Neural crest cell (in vitro differentiated cells): ENCODE measurements at regions not wholly inside any gene's neighbourhood (a gene's known extent, or its start where the extent isn't known, plus 50 kb on each side); places are given as distances from the start of the nearest gene placed in this dataset.

Experiments used
- DNase-seq: peaks from one replicate; pipeline ENCODE4 v3.0.0; 2021; ENCODE audit warnings: low read depth, mixed read lengths, low spot score
- H3K27ac Mint-ChIP-seq: one replicate; pipeline ENCODE4 v1.8.0; 2021; ENCODE audit warnings: mild to moderate bottlenecking, mixed read lengths; ENCODE audit not compliant: unreplicated experiment
- H3K27me3 Mint-ChIP-seq: 2 replicates; pipeline ENCODE4 v1.8.0; 2021; ENCODE audit warnings: low read depth, mild to moderate bottlenecking, mixed read lengths
- H3K36me3 Mint-ChIP-seq: 2 replicates; pipeline ENCODE4 v1.8.0; 2021; ENCODE audit warnings: low read depth, mild to moderate bottlenecking, mixed read lengths
- H3K4me1 Mint-ChIP-seq: 2 replicates; pipeline ENCODE4 v1.8.0; 2021; ENCODE audit warnings: mixed read lengths
- H3K4me3 Mint-ChIP-seq: one replicate; pipeline ENCODE4 v1.8.0; 2021; ENCODE audit warnings: mild to moderate bottlenecking, mixed read lengths
- H3K9me3 Mint-ChIP-seq: 2 replicates; pipeline ENCODE4 v1.8.0; 2021; ENCODE audit warnings: mixed read lengths
- TF ChIP-seq, protein P1 (sequence below): fragments of 200-600 bp; sonication (generic); conservative IDR thresholded peaks from 2 replicates; pipeline ENCODE4 v1.5.0; 2021; ENCODE audit warnings: antibody characterized with exemption, mild to moderate bottlenecking

DNA sequence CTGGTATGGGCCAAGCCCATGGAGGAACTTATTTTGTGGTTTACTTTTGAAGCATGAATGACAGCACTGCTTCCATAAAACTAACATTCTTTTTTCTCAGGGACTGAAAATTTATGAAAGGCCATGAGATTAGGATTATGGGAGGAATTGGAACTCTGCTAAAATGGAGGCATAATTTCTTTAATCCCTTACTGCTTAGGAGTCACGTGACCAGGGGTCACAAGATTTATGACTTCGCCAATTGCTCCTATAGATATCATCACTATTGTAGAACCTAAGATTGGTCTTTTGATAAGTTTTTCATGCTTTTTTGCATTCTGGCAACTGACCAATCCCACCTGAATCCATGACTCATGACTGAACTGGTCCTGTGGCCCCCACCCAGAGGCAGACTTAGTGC is 495.7 kb upstream of the VRK2 start:
- Mint-ChIP-seq H3K27me3 (no peaks in the 10 kb centered on the region), H3K27ac (no peak overlapping the region), H3K9me3 (no peaks in the 10 kb centered on the region), H3K4me1 (no peaks in the 10 kb centered on the region), H3K4me3 (no peak overlapping the region), H3K36me3 (no peaks in the 10 kb centered on the region)
- DNase-seq: no peak
- TF ChIP-seq, protein P1, sequence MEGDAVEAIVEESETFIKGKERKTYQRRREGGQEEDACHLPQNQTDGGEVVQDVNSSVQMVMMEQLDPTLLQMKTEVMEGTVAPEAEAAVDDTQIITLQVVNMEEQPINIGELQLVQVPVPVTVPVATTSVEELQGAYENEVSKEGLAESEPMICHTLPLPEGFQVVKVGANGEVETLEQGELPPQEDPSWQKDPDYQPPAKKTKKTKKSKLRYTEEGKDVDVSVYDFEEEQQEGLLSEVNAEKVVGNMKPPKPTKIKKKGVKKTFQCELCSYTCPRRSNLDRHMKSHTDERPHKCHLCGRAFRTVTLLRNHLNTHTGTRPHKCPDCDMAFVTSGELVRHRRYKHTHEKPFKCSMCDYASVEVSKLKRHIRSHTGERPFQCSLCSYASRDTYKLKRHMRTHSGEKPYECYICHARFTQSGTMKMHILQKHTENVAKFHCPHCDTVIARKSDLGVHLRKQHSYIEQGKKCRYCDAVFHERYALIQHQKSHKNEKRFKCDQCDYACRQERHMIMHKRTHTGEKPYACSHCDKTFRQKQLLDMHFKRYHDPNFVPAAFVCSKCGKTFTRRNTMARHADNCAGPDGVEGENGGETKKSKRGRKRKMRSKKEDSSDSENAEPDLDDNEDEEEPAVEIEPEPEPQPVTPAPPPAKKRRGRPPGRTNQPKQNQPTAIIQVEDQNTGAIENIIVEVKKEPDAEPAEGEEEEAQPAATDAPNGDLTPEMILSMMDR: no peak

DNA sequence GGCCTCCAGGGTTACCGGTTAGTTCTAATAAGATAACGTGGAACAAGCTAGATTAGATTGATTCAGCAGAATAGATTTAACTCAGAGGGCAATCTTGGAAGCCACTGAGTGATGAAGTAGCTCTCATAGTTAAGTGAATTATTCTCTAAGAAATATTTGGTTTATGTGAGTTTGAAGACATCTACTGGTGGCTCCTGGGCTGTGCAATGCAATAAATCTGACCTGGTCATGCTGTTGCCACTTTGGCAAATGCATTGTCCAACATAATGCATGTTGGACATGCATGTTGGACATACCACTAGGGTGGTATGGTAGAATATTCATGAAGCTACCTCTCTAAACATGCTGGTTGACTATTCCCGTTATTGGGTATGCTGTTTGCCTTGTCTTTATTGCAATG is 493.7 kb upstream of the VRK2 start:
- Mint-ChIP-seq H3K4me3 (no peak overlapping the region), H3K27ac (no peak overlapping the region), H3K4me1 (no peaks in the 10 kb centered on the region), H3K36me3 (no peaks in the 10 kb centered on the region), H3K27me3 (no peaks in the 10 kb centered on the region), H3K9me3 (no peaks in the 10 kb centered on the region)
- TF ChIP-seq, protein P1: no peak
- DNase-seq: no peak

DNA sequence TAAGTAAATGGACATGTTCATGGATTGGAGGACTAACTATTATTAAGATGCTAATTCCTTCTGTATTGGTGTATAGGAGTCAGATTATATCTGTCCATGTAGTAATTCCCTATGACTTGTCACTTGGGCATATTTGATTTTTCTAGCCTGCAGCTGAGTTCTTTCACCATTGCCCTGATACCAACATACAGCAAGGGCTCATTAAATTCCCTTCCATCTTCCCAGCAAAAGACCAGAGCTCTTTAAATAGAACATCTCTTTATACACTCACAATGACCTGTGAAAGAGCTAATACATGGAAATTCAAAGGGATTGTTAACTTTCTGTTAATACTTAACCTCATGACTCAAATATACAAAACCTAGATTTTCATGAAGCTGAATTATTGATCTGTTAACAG is 492.3 kb upstream of the VRK2 start:
- no peak overlapping the region for H3K27ac Mint-ChIP-seq
- no peaks in the 10 kb centered on the region for H3K9me3 Mint-ChIP-seq
- H3K4me3 Mint-ChIP-seq: no peak overlapping the region
- H3K27me3 Mint-ChIP-seq: no peaks in the 10 kb centered on the region
- H3K4me1 Mint-ChIP-seq: no peaks in the 10 kb centered on the region
- no peak for DNase-seq
- H3K36me3 Mint-ChIP-seq: no peaks in the 10 kb centered on the region
- TF ChIP-seq, protein P1: no peak

DNA sequence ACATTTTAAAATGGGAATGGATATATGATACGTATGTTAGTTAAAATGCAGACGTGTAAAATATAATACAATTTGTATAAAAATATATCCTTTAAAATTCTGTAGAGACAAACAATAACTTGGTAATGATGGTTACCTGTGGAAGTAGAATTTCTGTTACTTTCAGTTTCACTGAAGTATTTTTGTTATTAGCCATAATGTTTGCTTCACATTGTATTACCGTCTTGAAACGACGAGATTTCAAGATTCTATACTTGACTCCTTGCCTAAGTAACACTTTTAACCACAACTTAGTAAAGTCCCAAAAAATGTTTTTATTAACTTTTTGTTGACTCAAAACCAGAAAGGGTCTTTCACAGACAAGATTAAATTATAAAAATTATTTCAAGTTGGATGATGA is 488.3 kb upstream of the VRK2 start:
- H3K9me3 Mint-ChIP-seq: no peaks in the 10 kb centered on the region
- H3K27ac Mint-ChIP-seq: no peak overlapping the region
- DNase-seq: no peak
- H3K36me3 Mint-ChIP-seq: no peaks in the 10 kb centered on the region
- no peaks in the 10 kb centered on the region for H3K4me1 Mint-ChIP-seq
- TF ChIP-seq, protein P1: no peak
- H3K4me3 Mint-ChIP-seq: no peak overlapping the region
- H3K27me3 Mint-ChIP-seq: no peaks in the 10 kb centered on the region

DNA sequence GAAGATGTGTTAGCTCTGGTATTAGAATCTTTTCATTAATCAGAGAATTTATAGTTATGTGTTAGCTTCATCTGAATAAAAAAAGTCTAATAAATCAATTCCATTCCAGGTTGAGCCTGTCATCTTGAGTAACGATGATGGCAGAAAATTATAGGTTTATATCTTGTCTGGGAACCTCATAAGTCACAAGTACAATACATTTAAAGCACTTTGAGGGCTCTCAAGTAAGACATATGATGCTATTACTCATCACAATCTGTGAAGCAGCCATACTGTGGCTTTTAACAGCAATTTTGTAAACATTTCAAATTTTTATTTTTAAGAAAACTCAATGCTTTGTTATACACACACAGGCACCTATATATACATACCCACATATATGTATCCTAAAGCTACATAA is 484.1 kb upstream of the VRK2 start:
- no peak overlapping the region for H3K4me3 Mint-ChIP-seq
- no peaks in the 10 kb centered on the region for H3K9me3 Mint-ChIP-seq
- no peaks in the 10 kb centered on the region for H3K36me3 Mint-ChIP-seq
- H3K27me3 Mint-ChIP-seq: no peaks in the 10 kb centered on the region
- TF ChIP-seq, protein P1: no peak
- no peak for DNase-seq
- H3K27ac Mint-ChIP-seq: no peak overlapping the region
- no peaks in the 10 kb centered on the region for H3K4me1 Mint-ChIP-seq

DNA sequence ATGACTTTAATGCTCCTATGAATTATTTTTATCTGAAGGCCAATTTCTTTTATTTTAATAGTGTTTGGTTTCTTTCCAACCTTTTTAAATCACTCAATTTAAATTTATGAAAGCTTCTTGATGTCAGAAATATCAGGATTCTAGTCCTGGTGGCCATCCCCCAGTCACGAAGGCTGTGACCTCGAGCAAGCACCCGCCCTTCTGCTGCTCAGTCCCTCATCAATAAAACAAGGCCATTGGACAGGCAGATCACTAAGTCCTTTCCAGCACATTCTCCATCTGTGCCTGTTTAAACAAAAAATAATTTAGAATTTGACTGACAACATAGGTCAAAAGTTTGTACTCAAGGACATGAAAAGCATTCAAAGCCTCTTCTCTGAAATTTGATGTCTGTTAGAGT is 483.6 kb upstream of the VRK2 start:
- H3K27ac Mint-ChIP-seq: no peak overlapping the region
- DNase-seq: no peak
- no peaks in the 10 kb centered on the region for H3K36me3 Mint-ChIP-seq
- no peaks in the 10 kb centered on the region for H3K4me1 Mint-ChIP-seq
- no peaks in the 10 kb centered on the region for H3K9me3 Mint-ChIP-seq
- no peak overlapping the region for H3K4me3 Mint-ChIP-seq
- H3K27me3 Mint-ChIP-seq: no peaks in the 10 kb centered on the region
- TF ChIP-seq, protein P1: no peak
